MCF 10A (cell line): ENCODE measurements at regions not wholly inside any gene's neighbourhood (a gene's known extent, or its start where the extent isn't known, plus 50 kb on each side); places are given as distances from the start of the nearest gene placed in this dataset.

Experiments used
- BruUV-seq: library from RNA; stranded (reverse); fragments of 400-500 nt; replicated peaks from 2 replicates; lab custom pipeline; 2021; lab: Mats Ljungman, UMichigan
- CTCF ChIA-PET: fragments of 300-600 bp; sonication (Branson Sonifier 250); formaldehyde crosslinking; extraction: SDS; loops from one replicate; lab custom pipeline; 2021; ENCODE audit warnings: antibody characterized with exemption, inconsistent platforms; lab: Yijun Ruan, JAX
- POLR2A ChIA-PET: fragments of 300-600, 350-650 bp; sonication (Branson Sonifier 250); formaldehyde crosslinking; extraction: SDS; loops from one replicate; lab custom pipeline; 2020; ENCODE audit warnings: antibody characterized with exemption, inconsistent platforms; lab: Yijun Ruan, JAX
- DNase-seq: peaks from one replicate; pipeline ENCODE4 v3.0.0-alpha.2; 2018; ENCODE audit not compliant: unreplicated experiment
- H3K27ac Mint-ChIP-seq: one replicate; pipeline ENCODE4 v1.8.0; 2022; ENCODE audit warnings: mild to moderate bottlenecking, low read depth, mixed read lengths; ENCODE audit not compliant: unreplicated experiment
- H3K27me3 Mint-ChIP-seq: one replicate; pipeline ENCODE4 v1.8.0; 2022; ENCODE audit warnings: mixed read lengths; ENCODE audit not compliant: insufficient read depth, unreplicated experiment
- H3K36me3 Mint-ChIP-seq: one replicate; pipeline ENCODE4 v1.8.0; 2022; ENCODE audit warnings: mild to moderate bottlenecking, moderate library complexity, mixed read lengths; ENCODE audit not compliant: insufficient read depth, unreplicated experiment
- H3K4me1 Mint-ChIP-seq: one replicate; pipeline ENCODE4 v1.8.0; 2022; ENCODE audit warnings: mixed read lengths; ENCODE audit not compliant: insufficient read depth, unreplicated experiment
- H3K4me3 Mint-ChIP-seq: one replicate; pipeline ENCODE4 v1.8.0; 2022; ENCODE audit warnings: mild to moderate bottlenecking, moderate library complexity, mixed read lengths; ENCODE audit not compliant: unreplicated experiment
- H3K9me3 Mint-ChIP-seq: one replicate; pipeline ENCODE4 v1.8.0; 2022; ENCODE audit warnings: mixed read lengths; ENCODE audit not compliant: unreplicated experiment
- CTCF ChIP-seq: fragments of 200-600 bp; IDR thresholded peaks from one replicate; pipeline ENCODE4 v1.8.0; 2022; ENCODE audit warnings: antibody characterized with exemption, mild to moderate bottlenecking; ENCODE audit not compliant: unreplicated experiment
- intact Hi-C: fragments of 100-400 bp; cut with micrococcal nuclease; formaldehyde crosslinking; loops from 2 replicates; pipeline ENCODE4 v1.14.1; 2022

- Mint-ChIP-seq H3K4me3 (no peak overlapping the region), H3K9me3 (no peaks in the 10 kb centered on the region), H3K36me3 (no peaks in the 10 kb centered on the region), H3K27me3 (peaks cover 58% of the 10 kb centered on the region), H3K27ac (no peak overlapping the region), H3K4me1 (no peaks in the 10 kb centered on the region)
- intact Hi-C loops, result no loop called here
- no peak for TF ChIP-seq CTCF
- DNase-seq, result no peak
- POLR2A ChIA-PET, result no interaction called here
- no TSS peak for BruUV-seq
- CTCF ChIA-PET, result interaction anchor here (0.6 to 2.7 kb wide), 5 partner anchors 11 to 351 kb away, joined by 3 to 14 read pairs (median 3); no protein-coding TSS in a partner anchor
Measured at GRCh38 chr2:37866171-37866934, 58.7 kb upstream of the RMDN2 start.

- no TSS peak for BruUV-seq
- Mint-ChIP-seq H3K27me3 (peaks cover 50% of the 10 kb centered on the region), H3K27ac (no peak overlapping the region), H3K9me3 (no peaks in the 10 kb centered on the region), H3K4me1 (peaks cover 8% of the 10 kb centered on the region), H3K4me3 (no peak overlapping the region), H3K36me3 (no peaks in the 10 kb centered on the region)
- TF ChIP-seq CTCF, result no peak
- DNase-seq, result no peak
- intact Hi-C loops, result no loop called here
- CTCF ChIA-PET, result interaction anchor here (0.7 to 2.7 kb wide), 3 partner anchors 10 to 352 kb away, joined by 3 to 14 read pairs (median 3); no protein-coding TSS in a partner anchor
- POLR2A ChIA-PET, result interaction anchor here (1.1 kb wide), 1 partner anchor 12 kb away, joined by 3 read pairs; no protein-coding TSS in a partner anchor
Measured at GRCh38 chr2:37867166-37867565, 57.9 kb upstream of the RMDN2 start.

- Mint-ChIP-seq H3K9me3 (no peaks in the 10 kb centered on the region), H3K36me3 (no peaks in the 10 kb centered on the region), H3K27ac (no peak overlapping the region), H3K4me1 (peaks cover 14% of the 10 kb centered on the region), H3K4me3 (no peak overlapping the region), H3K27me3 (peaks cover 34% of the 10 kb centered on the region)
- ChIA-PET POLR2A (interaction anchor here (0.7 kb wide), 1 partner anchor 19 kb away, joined by 3 read pairs; no protein-coding TSS in a partner anchor), CTCF (interaction anchor here (0.6 to 2.2 kb wide), 7 partner anchors 9 to 473 kb away, joined by 3 to 9 read pairs (median 4); no protein-coding TSS in a partner anchor)
- BruUV-seq, result no TSS peak
- TF ChIP-seq CTCF, result no peak
- DNase-seq, result no peak
- intact Hi-C loops, result no loop called here
Measured at GRCh38 chr2:37868866-37869265, 56.2 kb upstream of the RMDN2 start.

- no peaks in the 10 kb centered on the region for H3K9me3 Mint-ChIP-seq
- intact Hi-C loops, result no loop called here
- no peaks in the 10 kb centered on the region for H3K36me3 Mint-ChIP-seq
- ChIA-PET CTCF (interaction anchor here (0.6 to 2.2 kb wide), 8 partner anchors 8 to 633 kb away, joined by 3 to 9 read pairs (median 4); no protein-coding TSS in a partner anchor), POLR2A (interaction anchor here (0.7 kb wide), 1 partner anchor 20 kb away, joined by 3 read pairs; no protein-coding TSS in a partner anchor)
- no peak overlapping the region for H3K27ac Mint-ChIP-seq
- H3K4me3 Mint-ChIP-seq, result no peak overlapping the region
- H3K4me1 Mint-ChIP-seq, result peaks cover 14% of the 10 kb centered on the region
- DNase-seq, result no peak
- BruUV-seq, result no TSS peak
- H3K27me3 Mint-ChIP-seq, result peaks cover 32% of the 10 kb centered on the region
- TF ChIP-seq CTCF, result no peak
Measured at GRCh38 chr2:37869304-37869703, 55.8 kb upstream of the RMDN2 start.
